ENCODE measurements at regions not wholly inside any gene's neighbourhood (a gene's known extent, or its start where the extent isn't known, plus 50 kb on each side); places are given as distances from the start of the nearest gene placed in this dataset.

- DNase-seq: no peak
Measured at GRCh38 chr6:164427728-164428402, 881.5 kb downstream of the C6orf118 start.

GRCh38 chr6:164424489-164424888 lies 884.9 kb downstream of the C6orf118 start:
- DNase-seq: no peak

GRCh38 chr6:164419099-164419498 lies 890.3 kb downstream of the C6orf118 start:
- DNase-seq: no peak

GRCh38 chr6:164418262-164418588 lies 891.2 kb downstream of the C6orf118 start:
- DNase-seq: no peak

GRCh38 chr6:164417537-164418261 lies 891.7 kb downstream of the C6orf118 start:
- no peak for DNase-seq

GRCh38 chr6:164415832-164416563 lies 893.4 kb downstream of the C6orf118 start:
- no peak for DNase-seq

GRCh38 chr6:164414695-164415094 lies 894.7 kb downstream of the C6orf118 start:
- DNase-seq: no peak

GRCh38 chr6:164412566-164412965 lies 896.8 kb downstream of the C6orf118 start:
- DNase-seq: no peak

GRCh38 chr6:164410017-164410416 lies 899.4 kb downstream of the C6orf118 start:
- DNase-seq: no peak

- DNase-seq: no peak
Measured at GRCh38 chr6:164409309-164410009, 899.9 kb downstream of the C6orf118 start.

- DNase-seq: no peak
Measured at GRCh38 chr6:164408868-164409267, 900.5 kb downstream of the C6orf118 start.

GRCh38 chr6:164404812-164405488 lies 904.5 kb downstream of the C6orf118 start:
- DNase-seq: no peak

- no peak for DNase-seq
Measured at GRCh38 chr6:164401871-164402270, 907.5 kb downstream of the C6orf118 start.

GRCh38 chr6:164398647-164399046 lies 910.8 kb downstream of the C6orf118 start:
- no peak for DNase-seq

- peak; percentile 4 for DNase-seq
Measured at GRCh38 chr6:164396071-164397047, 913.0 kb downstream of the C6orf118 start.

- peak; percentile 29 for DNase-seq
Measured at GRCh38 chr6:164379795-164380194, 929.6 kb downstream of the C6orf118 start.

- no peak for DNase-seq
Measured at GRCh38 chr6:164378330-164378729, 931.1 kb downstream of the C6orf118 start.

GRCh38 chr6:164377348-164377918 lies 932.0 kb downstream of the C6orf118 start:
- no peak for DNase-seq

- DNase-seq: no peak
Measured at GRCh38 chr6:164370773-164371172, 938.6 kb downstream of the C6orf118 start.

GRCh38 chr6:164359441-164359840 lies 944.9 kb downstream of the QKI start:
- DNase-seq: no peak

GRCh38 chr6:164359036-164359435 lies 944.5 kb downstream of the QKI start:
- DNase-seq: no peak
